SK-N-SH treated with all-trans-retinoic acid at 6 μM for 48 hours (cell line): ENCODE measurements at regions not wholly inside any gene's neighbourhood (a gene's known extent, or its start where the extent isn't known, plus 50 kb on each side); places are given as distances from the start of the nearest gene placed in this dataset.

Experiments
- ARNTL ChIP-seq: fragments of 450-650 bp; formaldehyde crosslinking; IDR thresholded peaks from 2 replicates; pipeline ENCODE4 v1.5.0; 2020; ENCODE audit warnings: low read depth, mild to moderate bottlenecking, moderate library complexity, borderline replicate concordance
- CSDC2 ChIP-seq: fragments of 250-450 bp; sonication (Bioruptor Pico); IDR thresholded peaks from 2 replicates; pipeline ENCODE4 v1.5.0; 2020; ENCODE audit warnings: mild to moderate bottlenecking, moderate library complexity
- CSRNP3 ChIP-seq: fragments of 250-450 bp; sonication (Bioruptor Pico); IDR thresholded peaks from 2 replicates; pipeline ENCODE4 v1.5.1; 2021; ENCODE audit warnings: mild to moderate bottlenecking, moderate library complexity
- ISL1 ChIP-seq: fragments of 250-450 bp; sonication (Bioruptor Pico); IDR thresholded peaks from 2 replicates; pipeline ENCODE4 v2.1.2; 2022; ENCODE audit warnings: mild to moderate bottlenecking, moderate library complexity
- OSR1 ChIP-seq: fragments of 250-450 bp; sonication (Bioruptor Pico); IDR thresholded peaks from 2 replicates; pipeline ENCODE4 v1.8.0; 2022; ENCODE audit warnings: moderate library complexity, mild to moderate bottlenecking, inconsistent platforms
- RARB ChIP-seq: fragments of 250-450 bp; sonication (Bioruptor Pico); IDR thresholded peaks from 2 replicates; pipeline ENCODE4 v1.8.0; 2021; ENCODE audit warnings: mild to moderate bottlenecking, moderate library complexity
- TOX ChIP-seq: fragments of 250-450 bp; sonication (Bioruptor Pico); IDR thresholded peaks from 2 replicates; pipeline ENCODE4 v1.8.0; 2021; ENCODE audit warnings: mild to moderate bottlenecking, moderate library complexity, borderline replicate concordance
- ZFP3 ChIP-seq: fragments of 250-450 bp; sonication (Bioruptor Pico); IDR thresholded peaks from 2 replicates; pipeline ENCODE4 v1.5.0; 2020; ENCODE audit warnings: mild to moderate bottlenecking, moderate library complexity
- ZFP30 ChIP-seq: fragments of 450-650 bp; formaldehyde crosslinking; IDR thresholded peaks from 2 replicates; pipeline ENCODE4 v1.5.0; 2022; ENCODE audit warnings: mild to moderate bottlenecking, moderate library complexity
- ZNF70 ChIP-seq: fragments of 450-650 bp; formaldehyde crosslinking; IDR thresholded peaks from 2 replicates; pipeline ENCODE4 v1.5.0; 2020; ENCODE audit warnings: mild to moderate bottlenecking, moderate library complexity
- ZNF8 ChIP-seq: fragments of 450-650 bp; formaldehyde crosslinking; IDR thresholded peaks from 2 replicates; pipeline ENCODE4 v1.5.0; 2020; ENCODE audit warnings: mild to moderate bottlenecking, moderate library complexity
- TF ChIP-seq, protein P1 (sequence below): fragments of 250-450 bp; sonication (Bioruptor Pico); IDR thresholded peaks from 2 replicates; pipeline ENCODE4 v1.5.1; 2020; ENCODE audit warnings: low read depth, mild to moderate bottlenecking, moderate library complexity
- TF ChIP-seq, protein P2 (sequence below): fragments of 250-450 bp; sonication (Bioruptor Pico); IDR thresholded peaks from 2 replicates; pipeline ENCODE4 v1.8.0; 2020; ENCODE audit warnings: mild to moderate bottlenecking, moderate library complexity, borderline replicate concordance
- TF ChIP-seq, protein P3 (sequence below): fragments of 250-450 bp; sonication (Bioruptor Pico); IDR thresholded peaks from 2 replicates; pipeline ENCODE4 v1.8.0; 2021; ENCODE audit warnings: low read depth, mild to moderate bottlenecking, moderate library complexity, borderline replicate concordance

DNA sequence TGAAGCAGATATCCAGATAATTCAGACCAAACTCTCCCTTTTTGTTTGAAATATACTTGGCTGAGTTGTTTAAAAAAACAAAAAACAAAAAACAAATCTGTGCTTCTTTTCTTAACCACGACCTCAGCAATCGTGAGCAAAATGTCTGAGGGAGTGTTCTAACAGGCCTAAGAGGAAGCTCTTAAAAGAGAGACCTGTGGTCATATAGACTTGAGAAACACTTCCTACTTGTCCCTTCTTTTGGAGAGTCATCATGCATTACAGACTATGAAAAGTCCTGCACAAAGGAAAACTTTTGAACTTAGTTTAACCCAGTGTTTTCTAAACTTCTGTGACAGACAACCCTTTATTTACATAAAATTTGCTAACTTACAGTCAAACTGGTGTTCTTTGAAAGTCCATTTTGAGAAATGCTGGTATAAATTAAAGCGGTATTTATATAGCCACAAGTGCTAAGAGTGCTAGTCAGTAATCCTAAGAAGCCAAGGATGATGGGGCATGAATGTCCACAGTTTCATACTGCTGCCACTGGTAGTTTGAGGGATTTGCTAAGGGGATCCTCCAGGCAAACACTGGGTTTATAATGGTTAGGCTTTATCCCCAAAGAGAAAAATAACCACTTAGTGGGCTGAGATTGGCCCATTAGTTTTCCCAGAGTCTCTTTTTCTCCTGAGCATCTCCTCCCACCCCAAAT lies 199.8 kb downstream of the LRRC70 start:
- TF ChIP-seq ZNF8 (CRISPR knock-in tag) (no peak), CSRNP3 (CRISPR knock-in tag) (no peak), RARB (no peak), ZFP30 (CRISPR knock-in tag) (no peak), ARNTL (CRISPR knock-in tag) (no peak), ZNF70 (CRISPR knock-in tag) (no peak), TOX (no peak), ISL1 (CRISPR knock-in tag) (no peak), CSDC2 (no peak), ZFP3 (CRISPR knock-in tag) (no peak), OSR1 (CRISPR knock-in tag) (no peak)
- TF ChIP-seq, protein P1, sequence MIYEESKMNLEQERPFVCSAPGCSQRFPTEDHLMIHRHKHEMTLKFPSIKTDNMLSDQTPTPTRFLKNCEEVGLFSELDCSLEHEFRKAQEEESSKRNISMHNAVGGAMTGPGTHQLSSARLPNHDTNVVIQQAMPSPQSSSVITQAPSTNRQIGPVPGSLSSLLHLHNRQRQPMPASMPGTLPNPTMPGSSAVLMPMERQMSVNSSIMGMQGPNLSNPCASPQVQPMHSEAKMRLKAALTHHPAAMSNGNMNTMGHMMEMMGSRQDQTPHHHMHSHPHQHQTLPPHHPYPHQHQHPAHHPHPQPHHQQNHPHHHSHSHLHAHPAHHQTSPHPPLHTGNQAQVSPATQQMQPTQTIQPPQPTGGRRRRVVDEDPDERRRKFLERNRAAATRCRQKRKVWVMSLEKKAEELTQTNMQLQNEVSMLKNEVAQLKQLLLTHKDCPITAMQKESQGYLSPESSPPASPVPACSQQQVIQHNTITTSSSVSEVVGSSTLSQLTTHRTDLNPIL (CRISPR knock-in tag): no peak
- TF ChIP-seq, protein P2, sequence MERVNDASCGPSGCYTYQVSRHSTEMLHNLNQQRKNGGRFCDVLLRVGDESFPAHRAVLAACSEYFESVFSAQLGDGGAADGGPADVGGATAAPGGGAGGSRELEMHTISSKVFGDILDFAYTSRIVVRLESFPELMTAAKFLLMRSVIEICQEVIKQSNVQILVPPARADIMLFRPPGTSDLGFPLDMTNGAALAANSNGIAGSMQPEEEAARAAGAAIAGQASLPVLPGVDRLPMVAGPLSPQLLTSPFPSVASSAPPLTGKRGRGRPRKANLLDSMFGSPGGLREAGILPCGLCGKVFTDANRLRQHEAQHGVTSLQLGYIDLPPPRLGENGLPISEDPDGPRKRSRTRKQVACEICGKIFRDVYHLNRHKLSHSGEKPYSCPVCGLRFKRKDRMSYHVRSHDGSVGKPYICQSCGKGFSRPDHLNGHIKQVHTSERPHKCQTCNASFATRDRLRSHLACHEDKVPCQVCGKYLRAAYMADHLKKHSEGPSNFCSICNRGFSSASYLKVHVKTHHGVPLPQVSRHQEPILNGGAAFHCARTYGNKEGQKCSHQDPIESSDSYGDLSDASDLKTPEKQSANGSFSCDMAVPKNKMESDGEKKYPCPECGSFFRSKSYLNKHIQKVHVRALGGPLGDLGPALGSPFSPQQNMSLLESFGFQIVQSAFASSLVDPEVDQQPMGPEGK (CRISPR knock-in tag): no peak
- TF ChIP-seq, protein P3, sequence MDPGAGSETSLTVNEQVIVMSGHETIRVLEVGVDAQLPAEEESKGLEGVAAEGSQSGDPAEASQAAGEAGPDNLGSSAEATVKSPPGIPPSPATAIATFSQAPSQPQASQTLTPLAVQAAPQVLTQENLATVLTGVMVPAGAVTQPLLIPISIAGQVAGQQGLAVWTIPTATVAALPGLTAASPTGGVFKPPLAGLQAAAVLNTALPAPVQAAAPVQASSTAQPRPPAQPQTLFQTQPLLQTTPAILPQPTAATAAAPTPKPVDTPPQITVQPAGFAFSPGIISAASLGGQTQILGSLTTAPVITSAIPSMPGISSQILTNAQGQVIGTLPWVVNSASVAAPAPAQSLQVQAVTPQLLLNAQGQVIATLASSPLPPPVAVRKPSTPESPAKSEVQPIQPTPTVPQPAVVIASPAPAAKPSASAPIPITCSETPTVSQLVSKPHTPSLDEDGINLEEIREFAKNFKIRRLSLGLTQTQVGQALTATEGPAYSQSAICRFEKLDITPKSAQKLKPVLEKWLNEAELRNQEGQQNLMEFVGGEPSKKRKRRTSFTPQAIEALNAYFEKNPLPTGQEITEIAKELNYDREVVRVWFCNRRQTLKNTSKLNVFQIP (CRISPR knock-in tag): no peak
